ENCODE measurements at regions not wholly inside any gene's neighbourhood (a gene's known extent, or its start where the extent isn't known, plus 50 kb on each side); places are given as distances from the start of the nearest gene placed in this dataset.

GRCh38 chr1:60387175-60387574 lies 313.6 kb upstream of the C1orf87 start:
- Histone ChIP-seq H3K4me3 (ENCODE audit: low read length in 2 of 2) (no peak overlapping the region), H3K36me3 (ENCODE audit: control insufficient read depth in 1 of 2, insufficient read depth in 2 of 2, low read length in 1 of 2) (no peaks in the 10 kb centered on the region), H3K4me1 (ENCODE audit: control insufficient read depth in 1 of 2, insufficient read depth in 2 of 2, low read length in 2 of 2) (peaks cover 0 to 8% of the 10 kb centered on the region in 2 donors), H3K27me3 (ENCODE audit: control insufficient read depth in 1 of 2, insufficient read depth in 2 of 2, low read length in 1 of 2) (no peaks in the 10 kb centered on the region), H3K27ac (ENCODE audit: low read depth in 1 of 2, low read length in 2 of 2) (no peak overlapping the region), H3K9me3 (ENCODE audit: control insufficient read depth, low read length) (peaks cover 1% of the 10 kb centered on the region)
- ATAC-seq (ENCODE audit: low FRiP score) (no peak), DNase-seq (no peak)
- 94 to 99% methylated on average over 2 of the region's 2 CpGs for WGBS, 2 donors
- intact Hi-C loops (cut with DNase I): no loop called here

- ATAC-seq (ENCODE audit: low FRiP score): no peak
- WGBS, 2 donors: 44 to 48% methylated on average over 3 of the region's 3 CpGs
- Histone ChIP-seq H3K4me3 (ENCODE audit: low read length in 2 of 2) (no peak overlapping the region), H3K9me3 (ENCODE audit: control insufficient read depth, low read length) (peaks cover 1% of the 10 kb centered on the region), H3K27ac (ENCODE audit: low read depth in 1 of 2, low read length in 2 of 2) (no peak overlapping the region), H3K4me1 (ENCODE audit: control insufficient read depth in 1 of 2, insufficient read depth in 2 of 2, low read length in 2 of 2) (peaks cover 0 to 8% of the 10 kb centered on the region in 2 donors), H3K36me3 (ENCODE audit: control insufficient read depth in 1 of 2, insufficient read depth in 2 of 2, low read length in 1 of 2) (no peaks in the 10 kb centered on the region), H3K27me3 (ENCODE audit: control insufficient read depth in 1 of 2, insufficient read depth in 2 of 2, low read length in 1 of 2) (no peaks in the 10 kb centered on the region)
- intact Hi-C loops (cut with DNase I): no loop called here
- no peak for DNase-seq
Observed at GRCh38 chr1:60386249-60386648, 312.7 kb upstream of the C1orf87 start.

GRCh38 chr1:60376196-60376595 lies 302.6 kb upstream of the C1orf87 start:
- WGBS, 2 donors: 94% methylated on average over 1 of the region's 1 CpG
- Histone ChIP-seq H3K4me1 (ENCODE audit: control insufficient read depth in 1 of 2, insufficient read depth in 2 of 2, low read length in 2 of 2) (no peaks in the 10 kb centered on the region), H3K4me3 (ENCODE audit: low read length in 2 of 2) (no peak overlapping the region), H3K9me3 (ENCODE audit: control insufficient read depth, low read length) (peaks cover 8% of the 10 kb centered on the region), H3K27ac (ENCODE audit: low read depth in 1 of 2, low read length in 2 of 2) (no peak overlapping the region), H3K27me3 (ENCODE audit: control insufficient read depth in 1 of 2, insufficient read depth in 2 of 2, low read length in 1 of 2) (no peaks in the 10 kb centered on the region), H3K36me3 (ENCODE audit: control insufficient read depth in 1 of 2, insufficient read depth in 2 of 2, low read length in 1 of 2) (no peaks in the 10 kb centered on the region)
- ATAC-seq (ENCODE audit: low FRiP score) (no peak), DNase-seq (no peak)
- intact Hi-C loops (cut with DNase I): no loop called here

- DNase-seq: no peak
- WGBS, 2 donors: 82 to 84% methylated on average over 1 of the region's 1 CpG
- Histone ChIP-seq H3K4me1 (ENCODE audit: control insufficient read depth in 1 of 2, insufficient read depth in 2 of 2, low read length in 2 of 2) (no peaks in the 10 kb centered on the region), H3K4me3 (ENCODE audit: low read length in 2 of 2) (no peak overlapping the region), H3K27ac (ENCODE audit: low read depth in 1 of 2, low read length in 2 of 2) (no peak overlapping the region), H3K9me3 (ENCODE audit: control insufficient read depth, low read length) (peaks cover 8% of the 10 kb centered on the region), H3K27me3 (ENCODE audit: control insufficient read depth in 1 of 2, insufficient read depth in 2 of 2, low read length in 1 of 2) (no peaks in the 10 kb centered on the region), H3K36me3 (ENCODE audit: control insufficient read depth in 1 of 2, insufficient read depth in 2 of 2, low read length in 1 of 2) (no peaks in the 10 kb centered on the region)
- no peak for ATAC-seq (ENCODE audit: low FRiP score)
- intact Hi-C loops (cut with DNase I): no loop called here
Observed at GRCh38 chr1:60374537-60374936, 301.0 kb upstream of the C1orf87 start.

GRCh38 chr1:60367532-60367931 lies 294.0 kb upstream of the C1orf87 start:
- DNase-seq: no peak
- WGBS, 2 donors: 35 to 38% methylated on average over 7 of the region's 7 CpGs
- Histone ChIP-seq H3K27ac (ENCODE audit: low read depth in 1 of 2, low read length in 2 of 2) (no peak overlapping the region), H3K4me1 (ENCODE audit: control insufficient read depth in 1 of 2, insufficient read depth in 2 of 2, low read length in 2 of 2) (no peaks in the 10 kb centered on the region), H3K27me3 (ENCODE audit: control insufficient read depth in 1 of 2, insufficient read depth in 2 of 2, low read length in 1 of 2) (no peaks in the 10 kb centered on the region), H3K36me3 (ENCODE audit: control insufficient read depth in 1 of 2, insufficient read depth in 2 of 2, low read length in 1 of 2) (no peaks in the 10 kb centered on the region), H3K9me3 (ENCODE audit: control insufficient read depth, low read length) (peaks cover 6% of the 10 kb centered on the region), H3K4me3 (ENCODE audit: low read length in 2 of 2) (no peak overlapping the region)
- ATAC-seq (ENCODE audit: low FRiP score): no peak
- intact Hi-C loops (cut with DNase I): no loop called here

- no peaks in the 10 kb centered on the region for H3K4me1 ChIP-seq (ENCODE audit: control insufficient read depth in 1 of 2, insufficient read depth in 2 of 2, low read length in 2 of 2)
- H3K27me3 ChIP-seq (ENCODE audit: control insufficient read depth in 1 of 2, insufficient read depth in 2 of 2, low read length in 1 of 2): no peaks in the 10 kb centered on the region
- intact Hi-C loops (cut with DNase I): no loop called here
- no peak for DNase-seq
- 31 to 47% methylated on average over 3 of the region's 3 CpGs for WGBS, 2 donors
- ATAC-seq (ENCODE audit: low FRiP score): no peak
- no peaks in the 10 kb centered on the region for H3K9me3 ChIP-seq (ENCODE audit: control insufficient read depth, low read length)
- H3K36me3 ChIP-seq (ENCODE audit: control insufficient read depth in 1 of 2, insufficient read depth in 2 of 2, low read length in 1 of 2): no peaks in the 10 kb centered on the region
- no peak overlapping the region for H3K27ac ChIP-seq (ENCODE audit: low read depth in 1 of 2, low read length in 2 of 2)
- H3K4me3 ChIP-seq (ENCODE audit: low read length in 2 of 2): no peak overlapping the region
Observed at GRCh38 chr1:60359431-60359830, 285.9 kb upstream of the C1orf87 start.

GRCh38 chr1:60350531-60350930 lies 277.0 kb upstream of the C1orf87 start:
- DNase-seq: no peak
- Histone ChIP-seq H3K4me3 (ENCODE audit: low read length in 2 of 2) (no peak overlapping the region), H3K27ac (ENCODE audit: low read depth in 1 of 2, low read length in 2 of 2) (no peak overlapping the region), H3K27me3 (ENCODE audit: control insufficient read depth in 1 of 2, insufficient read depth in 2 of 2, low read length in 1 of 2) (no peaks in the 10 kb centered on the region), H3K9me3 (ENCODE audit: control insufficient read depth, low read length) (no peaks in the 10 kb centered on the region), H3K36me3 (ENCODE audit: control insufficient read depth in 1 of 2, insufficient read depth in 2 of 2, low read length in 1 of 2) (no peaks in the 10 kb centered on the region), H3K4me1 (ENCODE audit: control insufficient read depth in 1 of 2, insufficient read depth in 2 of 2, low read length in 2 of 2) (no peaks in the 10 kb centered on the region)
- intact Hi-C loops (cut with DNase I): no loop called here
- ATAC-seq (ENCODE audit: low FRiP score): no peak

- 88 to 97% methylated on average over 1 of the region's 1 CpG for WGBS, 2 donors
- Histone ChIP-seq H3K4me1 (ENCODE audit: control insufficient read depth in 1 of 2, insufficient read depth in 2 of 2, low read length in 2 of 2) (no peaks in the 10 kb centered on the region), H3K27me3 (ENCODE audit: control insufficient read depth in 1 of 2, insufficient read depth in 2 of 2, low read length in 1 of 2) (no peaks in the 10 kb centered on the region), H3K9me3 (ENCODE audit: control insufficient read depth, low read length) (no peaks in the 10 kb centered on the region), H3K27ac (ENCODE audit: low read depth in 1 of 2, low read length in 2 of 2) (no peak overlapping the region), H3K36me3 (ENCODE audit: control insufficient read depth in 1 of 2, insufficient read depth in 2 of 2, low read length in 1 of 2) (no peaks in the 10 kb centered on the region), H3K4me3 (ENCODE audit: low read length in 2 of 2) (no peak overlapping the region)
- intact Hi-C loops (cut with DNase I): no loop called here
- ATAC-seq (ENCODE audit: low FRiP score): no peak
- no peak for DNase-seq
Observed at GRCh38 chr1:60348884-60349283, 275.3 kb upstream of the C1orf87 start.

- 94 to 98% methylated on average over 1 of the region's 1 CpG for WGBS, 2 donors
- Histone ChIP-seq H3K27ac (ENCODE audit: low read depth in 1 of 2, low read length in 2 of 2) (no peak overlapping the region), H3K4me3 (ENCODE audit: low read length in 2 of 2) (no peak overlapping the region), H3K4me1 (ENCODE audit: control insufficient read depth in 1 of 2, insufficient read depth in 2 of 2, low read length in 2 of 2) (no peaks in the 10 kb centered on the region), H3K27me3 (ENCODE audit: control insufficient read depth in 1 of 2, insufficient read depth in 2 of 2, low read length in 1 of 2) (no peaks in the 10 kb centered on the region), H3K9me3 (ENCODE audit: control insufficient read depth, low read length) (no peaks in the 10 kb centered on the region), H3K36me3 (ENCODE audit: control insufficient read depth in 1 of 2, insufficient read depth in 2 of 2, low read length in 1 of 2) (no peaks in the 10 kb centered on the region)
- DNase-seq (no peak), ATAC-seq (ENCODE audit: low FRiP score) (no peak)
- intact Hi-C loops (cut with DNase I): no loop called here
Observed at GRCh38 chr1:60345621-60346020, 272.1 kb upstream of the C1orf87 start.
